ENCODE measurements at regions not wholly inside any gene's neighbourhood (a gene's known extent, or its start where the extent isn't known, plus 50 kb on each side); places are given as distances from the start of the nearest gene placed in this dataset.

DNA sequence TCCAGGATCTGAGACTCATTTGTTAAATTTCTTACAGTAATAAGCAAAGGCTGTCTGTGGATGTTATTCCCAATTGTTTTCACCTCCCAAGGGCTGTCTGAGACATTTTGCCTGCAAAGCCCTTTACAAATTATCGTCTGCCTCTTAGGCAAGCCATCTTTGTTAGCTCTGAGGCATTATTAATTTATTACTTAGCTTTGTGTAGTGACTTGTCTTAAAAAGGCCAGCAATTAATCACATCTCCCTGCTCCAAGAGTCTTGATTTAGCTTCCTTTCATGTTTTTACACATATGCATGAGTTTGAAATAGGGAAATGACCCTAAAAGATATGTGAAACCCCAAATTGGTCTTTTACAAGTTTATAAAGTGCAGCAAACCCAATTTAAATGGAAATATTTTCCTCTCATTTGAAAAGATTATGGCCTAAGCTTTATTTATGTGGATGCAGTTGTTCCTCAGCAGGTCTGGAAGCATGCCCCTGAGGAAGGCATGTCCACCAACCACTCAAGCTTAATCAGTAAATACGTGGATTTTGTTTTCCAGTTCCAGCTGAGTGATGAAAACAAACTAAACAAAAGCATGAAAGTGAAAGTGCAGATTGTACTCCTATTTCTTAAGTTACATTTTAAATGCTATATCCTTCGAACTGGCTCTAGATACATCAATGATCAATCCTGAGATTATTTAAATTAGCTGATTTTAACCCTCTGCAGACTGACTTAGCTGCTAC, 173.6 kb upstream of the LNX1 start:
- H3K4me1 Mint-ChIP-seq: no peaks in the 10 kb centered on the region
- DNase-seq: no peak
- no peak overlapping the region for H3K4me3 Mint-ChIP-seq
- no peaks in the 10 kb centered on the region for H3K27me3 Mint-ChIP-seq
- no peak overlapping the region for H3K27ac Mint-ChIP-seq
- peaks cover 1% of the 10 kb centered on the region for H3K9me3 Mint-ChIP-seq
- H3K36me3 Mint-ChIP-seq: no peaks in the 10 kb centered on the region

DNA sequence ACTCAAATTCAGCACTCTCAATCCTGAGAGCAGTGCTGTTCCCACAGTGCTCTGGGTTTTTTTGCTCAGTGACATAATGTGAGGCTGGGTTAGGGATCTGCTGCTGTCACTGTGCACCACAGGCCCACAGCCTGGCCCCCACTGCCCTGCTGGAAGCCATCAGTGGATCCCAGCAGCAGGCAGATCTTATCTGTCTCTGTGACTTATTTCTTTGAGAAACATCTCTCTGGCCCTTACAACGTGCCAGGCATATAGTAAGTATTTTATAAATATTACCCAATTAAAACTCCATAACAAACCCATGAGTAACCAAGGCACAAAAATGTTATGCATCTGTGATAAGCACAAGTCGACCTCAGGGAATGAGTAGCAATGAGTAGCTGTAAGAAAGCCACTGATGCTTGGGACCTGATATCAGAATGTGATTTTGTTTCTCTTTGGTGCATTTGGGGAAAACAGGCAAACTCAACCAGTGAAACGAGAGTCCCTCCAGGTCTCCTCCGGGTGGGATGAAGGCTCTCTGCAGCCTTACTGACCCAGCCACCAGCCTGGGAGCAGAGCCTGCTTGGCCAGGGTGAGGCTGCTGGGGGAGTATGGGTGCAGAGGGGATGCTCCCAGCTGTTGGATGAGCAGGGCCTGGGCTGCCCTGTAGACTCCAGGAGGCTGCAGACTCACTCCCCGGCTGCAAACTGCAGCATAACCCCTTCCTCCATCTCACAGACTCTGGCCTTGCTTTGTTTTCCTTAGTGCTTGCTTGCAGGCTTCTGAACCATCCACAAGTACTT, 172.7 kb upstream of the LNX1 start:
- Mint-ChIP-seq H3K36me3 (no peaks in the 10 kb centered on the region), H3K27me3 (no peaks in the 10 kb centered on the region), H3K27ac (no peak overlapping the region), H3K4me3 (no peak overlapping the region), H3K4me1 (no peaks in the 10 kb centered on the region), H3K9me3 (peaks cover 1% of the 10 kb centered on the region)
- DNase-seq: no peak

DNA sequence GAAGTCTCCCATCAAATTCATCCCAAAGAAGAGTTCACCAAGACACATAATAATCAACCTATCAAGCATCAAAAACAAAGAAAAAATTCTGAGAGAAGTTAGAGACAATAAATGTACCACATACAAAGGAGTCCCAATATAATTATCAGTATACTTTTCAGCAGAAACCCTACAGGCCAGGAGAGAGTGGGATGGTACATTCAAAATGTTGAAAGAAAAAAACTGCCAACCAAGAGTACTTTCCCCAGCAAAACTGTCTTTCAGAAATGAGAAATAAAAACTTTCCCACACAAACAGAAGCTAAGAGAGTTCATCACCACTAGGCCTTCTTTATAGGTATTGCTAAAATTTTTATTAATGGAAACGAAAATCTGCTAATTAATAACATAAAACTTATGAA, 164.4 kb upstream of the LNX1 start:
- Mint-ChIP-seq H3K36me3 (no peaks in the 10 kb centered on the region), H3K9me3 (peaks cover 8% of the 10 kb centered on the region), H3K27me3 (peaks cover 13% of the 10 kb centered on the region), H3K4me1 (no peaks in the 10 kb centered on the region), H3K27ac (no peak overlapping the region), H3K4me3 (no peak overlapping the region)
- DNase-seq: no peak

DNA sequence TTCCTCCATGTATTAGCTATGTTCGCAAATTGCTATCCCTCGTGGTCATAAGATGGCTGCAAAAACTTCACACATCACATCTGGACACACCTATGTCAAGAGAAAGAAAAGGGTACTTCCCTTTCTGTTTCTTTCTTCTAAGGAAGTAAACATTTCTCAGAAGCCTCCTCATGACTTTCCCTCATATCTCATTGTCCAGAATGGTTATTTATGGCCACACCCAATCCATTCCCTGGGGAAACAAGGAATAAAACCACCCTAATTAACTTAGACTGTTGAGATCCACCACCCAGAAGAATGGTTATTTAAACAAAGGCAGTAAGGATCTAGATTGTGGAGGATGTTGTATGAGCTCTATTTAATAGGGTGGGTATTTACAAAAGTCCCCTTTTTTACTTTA, 160.8 kb upstream of the LNX1 start:
- Mint-ChIP-seq H3K4me3 (no peak overlapping the region), H3K27me3 (peaks cover 22% of the 10 kb centered on the region), H3K36me3 (no peaks in the 10 kb centered on the region), H3K9me3 (peaks cover 8% of the 10 kb centered on the region), H3K27ac (no peak overlapping the region), H3K4me1 (no peaks in the 10 kb centered on the region)
- DNase-seq: no peak

DNA sequence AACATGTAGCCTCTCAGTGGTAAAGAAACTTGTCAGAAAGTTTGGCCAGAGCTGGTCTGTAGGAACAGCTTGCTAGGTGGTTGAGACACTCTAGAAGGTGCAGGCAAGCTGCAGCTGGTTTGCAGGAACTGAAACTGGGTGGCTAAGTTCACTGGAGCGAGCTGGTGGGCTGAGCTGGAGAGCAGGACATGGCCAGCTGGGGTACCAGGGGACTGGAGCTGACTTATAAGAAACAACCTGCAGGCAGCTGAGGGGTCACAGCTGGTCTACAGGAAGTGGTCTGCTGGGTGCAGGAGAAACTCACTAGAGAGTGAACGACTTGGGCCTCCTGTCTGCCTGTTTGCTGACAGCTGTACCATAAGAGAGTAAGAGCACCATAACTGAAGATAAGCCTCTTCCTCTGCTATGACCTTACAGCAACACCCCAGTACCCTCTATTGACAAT, 157.1 kb upstream of the LNX1 start:
- H3K9me3 Mint-ChIP-seq: no peaks in the 10 kb centered on the region
- H3K27me3 Mint-ChIP-seq: peaks cover 33% of the 10 kb centered on the region
- DNase-seq: no peak
- H3K4me1 Mint-ChIP-seq: no peaks in the 10 kb centered on the region
- no peak overlapping the region for H3K27ac Mint-ChIP-seq
- H3K36me3 Mint-ChIP-seq: no peaks in the 10 kb centered on the region
- no peak overlapping the region for H3K4me3 Mint-ChIP-seq

DNA sequence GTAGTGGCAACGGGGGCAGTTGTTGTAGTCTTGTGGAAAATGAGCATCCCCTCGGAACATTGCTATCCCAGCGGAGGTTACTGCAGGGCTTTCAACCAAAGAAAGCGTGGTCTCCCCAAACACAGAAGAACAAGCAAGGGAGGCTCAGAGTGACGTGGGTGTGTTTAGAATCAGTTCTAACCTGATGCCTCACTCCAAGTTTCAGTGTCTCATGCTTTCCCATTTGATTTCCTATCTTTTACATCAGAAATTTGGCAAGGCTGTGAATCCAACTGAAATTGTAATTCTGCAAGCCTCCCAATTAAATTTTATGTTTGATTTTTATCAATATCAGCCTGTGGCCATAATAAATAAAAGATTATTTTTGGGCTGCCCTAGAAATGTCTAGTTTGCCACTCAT, 156.1 kb upstream of the LNX1 start:
- no peak for DNase-seq
- no peaks in the 10 kb centered on the region for H3K4me1 Mint-ChIP-seq
- no peaks in the 10 kb centered on the region for H3K36me3 Mint-ChIP-seq
- H3K27ac Mint-ChIP-seq: no peak overlapping the region
- H3K4me3 Mint-ChIP-seq: no peak overlapping the region
- no peaks in the 10 kb centered on the region for H3K9me3 Mint-ChIP-seq
- peaks cover 29% of the 10 kb centered on the region for H3K27me3 Mint-ChIP-seq

DNA sequence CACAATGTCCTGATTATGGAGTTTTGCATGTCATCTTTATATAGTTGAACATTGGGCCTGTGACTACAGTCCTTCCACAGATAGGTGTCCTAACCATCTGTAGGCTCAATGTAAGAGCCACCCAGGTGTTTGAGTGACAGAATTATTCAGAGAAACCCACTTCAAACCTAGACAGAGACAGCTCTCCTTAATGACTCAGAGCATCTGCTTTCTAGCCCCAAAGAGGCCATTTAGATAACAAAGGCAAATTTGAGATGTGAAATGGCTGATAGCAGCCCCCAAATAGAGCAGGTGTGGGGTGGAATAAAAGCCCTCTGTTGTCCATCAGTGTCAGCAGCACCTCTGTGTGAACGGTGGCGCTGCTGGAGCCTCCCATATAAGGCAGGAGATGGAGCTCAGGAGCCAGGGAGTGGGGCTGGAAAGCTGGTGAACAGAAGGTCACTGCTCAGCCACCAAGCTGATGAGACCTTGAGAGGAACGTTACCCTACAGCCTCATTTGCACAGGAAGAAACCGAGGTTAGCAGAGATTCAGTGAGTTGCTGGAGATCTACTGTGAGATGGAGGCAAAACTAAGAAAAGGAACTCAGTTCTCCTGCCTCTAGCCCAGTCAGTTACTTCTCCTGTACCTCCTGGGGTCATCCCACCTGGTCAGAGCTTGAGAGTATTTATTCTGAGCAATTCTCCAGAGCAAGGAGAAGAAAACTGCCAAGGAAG, 153.3 kb upstream of the LNX1 start:
- Mint-ChIP-seq H3K27me3 (peaks cover 22% of the 10 kb centered on the region), H3K27ac (no peak overlapping the region), H3K4me3 (no peak overlapping the region), H3K36me3 (no peaks in the 10 kb centered on the region), H3K9me3 (no peaks in the 10 kb centered on the region), H3K4me1 (no peaks in the 10 kb centered on the region)
- no peak for DNase-seq

DNA sequence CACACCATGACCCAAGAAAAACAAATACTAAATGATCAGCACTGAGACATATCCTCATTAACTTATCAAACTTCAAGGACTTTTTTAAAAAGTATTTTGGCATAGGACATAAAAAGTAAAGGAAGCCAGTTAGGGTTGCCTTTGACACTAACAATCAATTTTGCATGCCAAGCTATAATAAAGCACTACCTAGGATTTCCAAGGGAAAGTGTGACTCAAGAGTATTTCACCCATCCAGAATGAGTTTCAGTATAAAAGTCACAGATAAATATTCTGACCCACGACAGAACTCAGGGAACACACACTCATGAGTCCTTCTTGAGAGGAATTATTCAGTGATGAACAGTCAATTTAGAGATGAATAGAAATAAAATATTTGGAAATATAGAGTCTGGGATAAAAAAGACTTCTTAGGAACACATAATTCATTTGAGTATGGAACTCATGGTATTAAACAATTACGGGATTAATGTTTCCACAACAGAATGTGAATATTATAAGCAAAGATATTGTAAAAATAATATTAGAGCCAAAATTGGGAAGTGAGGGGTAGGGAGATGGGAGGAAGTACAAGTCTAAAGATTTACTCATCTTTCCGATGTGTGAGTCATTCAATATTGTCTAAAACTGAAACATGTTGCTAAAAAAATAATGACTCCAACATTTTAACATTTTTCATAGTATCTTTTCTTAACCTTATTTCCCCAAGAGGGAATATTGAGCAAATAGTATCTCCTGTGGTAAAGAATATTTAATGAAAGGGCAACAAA, 143.5 kb upstream of the LNX1 start:
- no peaks in the 10 kb centered on the region for H3K36me3 Mint-ChIP-seq
- no peak for DNase-seq
- peaks cover 2% of the 10 kb centered on the region for H3K9me3 Mint-ChIP-seq
- H3K27ac Mint-ChIP-seq: no peak overlapping the region
- H3K4me1 Mint-ChIP-seq: no peaks in the 10 kb centered on the region
- H3K27me3 Mint-ChIP-seq: peaks cover 21% of the 10 kb centered on the region
- H3K4me3 Mint-ChIP-seq: no peak overlapping the region

DNA sequence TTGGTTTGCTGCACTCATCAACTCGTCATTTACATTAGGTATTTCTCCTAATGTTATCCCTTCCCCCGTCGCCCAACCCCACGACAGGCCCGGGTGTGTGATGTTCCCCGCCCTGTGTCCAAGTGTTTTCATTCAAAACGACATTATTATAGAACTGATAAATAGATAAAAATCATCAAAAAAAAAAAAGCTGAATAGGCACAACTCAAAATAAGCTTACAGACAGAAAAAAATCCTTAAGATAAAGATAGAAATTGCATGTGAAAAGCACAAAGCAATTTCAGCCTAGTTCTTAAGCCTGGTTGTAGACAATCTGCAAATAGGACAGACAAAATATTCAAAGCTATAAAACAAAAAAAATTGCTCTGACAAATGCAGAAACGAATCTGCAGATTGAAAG, 142.9 kb upstream of the LNX1 start:
- DNase-seq: no peak
- no peaks in the 10 kb centered on the region for H3K4me1 Mint-ChIP-seq
- peaks cover 1% of the 10 kb centered on the region for H3K9me3 Mint-ChIP-seq
- H3K27me3 Mint-ChIP-seq: peaks cover 21% of the 10 kb centered on the region
- no peak overlapping the region for H3K4me3 Mint-ChIP-seq
- H3K36me3 Mint-ChIP-seq: no peaks in the 10 kb centered on the region
- H3K27ac Mint-ChIP-seq: no peak overlapping the region

DNA sequence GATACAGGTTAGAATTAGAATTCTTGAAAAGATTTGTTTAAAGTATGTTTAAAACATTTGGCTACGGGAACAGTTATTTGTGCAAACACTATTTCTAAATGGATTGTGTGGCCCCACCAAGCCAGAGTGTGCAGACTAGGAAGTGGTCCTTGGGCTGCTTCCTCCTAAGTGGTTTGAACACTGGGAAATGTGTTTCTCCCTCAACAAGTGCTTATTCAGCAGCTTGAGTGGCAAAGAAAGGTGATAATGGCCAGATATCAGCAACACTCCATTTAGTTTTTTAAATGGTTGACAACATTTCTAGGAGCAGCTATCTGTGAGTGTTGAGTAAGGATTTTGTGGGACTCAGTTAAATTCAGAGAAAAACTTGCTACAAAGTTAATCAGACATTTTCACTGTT, 141.4 kb upstream of the LNX1 start:
- no peak overlapping the region for H3K4me3 Mint-ChIP-seq
- no peaks in the 10 kb centered on the region for H3K36me3 Mint-ChIP-seq
- peaks cover 21% of the 10 kb centered on the region for H3K27me3 Mint-ChIP-seq
- DNase-seq: no peak
- H3K27ac Mint-ChIP-seq: no peak overlapping the region
- no peaks in the 10 kb centered on the region for H3K9me3 Mint-ChIP-seq
- H3K4me1 Mint-ChIP-seq: no peaks in the 10 kb centered on the region

DNA sequence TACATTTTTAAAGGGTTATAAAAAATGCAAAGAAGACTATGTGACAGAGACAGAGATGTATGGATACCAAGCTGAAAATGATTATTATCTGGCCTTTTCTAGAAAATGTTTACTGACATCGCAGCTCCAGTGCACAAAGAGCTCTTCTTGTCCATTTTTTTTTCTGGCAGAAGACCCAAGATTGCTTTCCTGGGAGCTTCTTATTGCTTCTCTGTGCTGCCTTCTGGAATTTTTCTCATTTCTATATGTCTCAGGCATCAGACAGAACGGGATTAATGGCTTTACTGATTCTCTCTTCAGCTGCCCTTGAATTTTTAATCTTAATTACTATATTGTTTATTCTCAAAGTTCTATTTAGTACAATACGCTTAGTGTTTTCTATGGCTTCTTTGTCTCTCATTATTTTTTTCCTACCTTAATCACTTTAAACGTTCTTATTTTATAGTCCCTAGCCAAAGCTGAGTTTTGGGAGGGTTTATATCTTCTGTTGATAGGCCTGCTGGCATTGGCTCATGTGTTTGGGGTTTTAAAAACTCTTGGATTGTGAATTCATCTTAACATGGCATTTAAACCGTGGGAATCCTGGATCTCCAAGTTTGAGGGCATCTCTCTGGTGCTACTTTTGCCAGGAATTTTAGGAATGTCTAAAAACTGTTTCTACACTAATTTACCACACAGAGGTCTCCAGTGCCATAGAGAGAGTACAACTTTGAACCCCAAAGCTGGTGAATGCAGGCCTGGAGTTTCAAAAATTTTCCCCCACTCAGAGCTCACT, 138.9 kb upstream of the LNX1 start:
- H3K4me1 Mint-ChIP-seq: no peaks in the 10 kb centered on the region
- H3K27ac Mint-ChIP-seq: no peak overlapping the region
- H3K36me3 Mint-ChIP-seq: no peaks in the 10 kb centered on the region
- H3K9me3 Mint-ChIP-seq: no peaks in the 10 kb centered on the region
- no peak for DNase-seq
- no peak overlapping the region for H3K4me3 Mint-ChIP-seq
- peaks cover 13% of the 10 kb centered on the region for H3K27me3 Mint-ChIP-seq

DNA sequence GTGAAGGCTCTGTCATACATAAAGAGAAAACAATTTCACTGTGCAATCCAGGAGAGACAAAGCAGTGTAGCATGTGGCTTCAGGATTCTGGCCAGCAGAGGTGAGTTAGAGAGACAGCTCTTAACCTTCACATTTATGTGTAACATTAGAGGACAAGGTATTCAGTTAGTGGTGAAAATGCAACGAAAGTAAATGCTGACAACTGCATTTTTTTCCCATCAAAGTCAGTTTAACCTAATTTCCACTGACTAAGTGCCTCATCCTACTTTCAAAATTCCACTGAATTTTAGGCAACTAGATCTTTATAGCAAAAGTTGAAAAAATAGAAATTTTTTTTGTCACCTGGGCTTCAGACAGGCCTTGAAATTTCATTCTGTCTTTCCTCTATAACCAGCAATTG, 130.8 kb upstream of the LNX1 start:
- no peaks in the 10 kb centered on the region for H3K36me3 Mint-ChIP-seq
- H3K27ac Mint-ChIP-seq: no peak overlapping the region
- no peaks in the 10 kb centered on the region for H3K4me1 Mint-ChIP-seq
- no peak overlapping the region for H3K4me3 Mint-ChIP-seq
- DNase-seq: no peak
- H3K27me3 Mint-ChIP-seq: peaks cover 35% of the 10 kb centered on the region
- H3K9me3 Mint-ChIP-seq: no peaks in the 10 kb centered on the region

DNA sequence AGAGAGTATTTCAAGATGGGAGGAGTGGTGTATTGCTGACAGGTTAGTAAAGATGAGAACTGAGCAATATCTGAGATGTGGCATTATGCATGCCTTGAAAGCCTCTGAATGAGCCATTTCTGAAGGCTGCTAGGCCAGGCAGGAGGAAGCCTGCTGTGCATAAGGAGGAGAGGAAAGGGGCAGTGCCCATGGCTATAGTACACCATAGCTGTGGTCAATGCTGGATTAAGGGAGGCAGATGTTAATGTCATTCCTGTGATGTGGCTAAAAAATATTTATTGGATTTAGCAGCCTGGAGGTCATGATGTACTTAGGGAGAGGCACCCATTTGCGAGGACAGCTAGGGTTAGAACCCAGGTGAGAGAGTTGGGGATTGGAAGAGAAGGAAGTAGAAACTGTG, 130.0 kb upstream of the LNX1 start:
- H3K36me3 Mint-ChIP-seq: no peaks in the 10 kb centered on the region
- H3K27me3 Mint-ChIP-seq: peaks cover 41% of the 10 kb centered on the region
- H3K9me3 Mint-ChIP-seq: no peaks in the 10 kb centered on the region
- H3K27ac Mint-ChIP-seq: no peak overlapping the region
- DNase-seq: no peak
- no peaks in the 10 kb centered on the region for H3K4me1 Mint-ChIP-seq
- no peak overlapping the region for H3K4me3 Mint-ChIP-seq

DNA sequence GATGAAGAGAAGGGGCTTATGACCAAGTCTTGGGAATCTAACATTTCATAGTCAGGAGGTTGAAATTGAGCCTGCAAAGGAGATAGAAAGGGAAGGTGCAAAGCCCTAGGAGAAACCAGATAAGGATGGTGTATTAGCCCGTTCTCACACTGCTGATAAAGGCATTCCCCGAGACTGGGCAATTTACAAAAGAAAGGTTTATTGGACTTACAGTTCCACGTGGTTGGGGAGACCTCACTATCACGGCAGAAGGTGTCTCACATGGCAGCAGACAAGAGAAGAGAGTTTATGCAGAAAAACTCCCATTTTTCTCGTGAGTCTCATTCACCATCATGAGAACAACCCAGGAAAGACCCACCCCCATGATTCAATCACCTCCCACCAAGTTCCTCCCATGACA, 129.5 kb upstream of the LNX1 start:
- Mint-ChIP-seq H3K36me3 (no peaks in the 10 kb centered on the region), H3K27ac (no peak overlapping the region), H3K4me3 (no peak overlapping the region), H3K9me3 (no peaks in the 10 kb centered on the region), H3K27me3 (peaks cover 41% of the 10 kb centered on the region), H3K4me1 (no peaks in the 10 kb centered on the region)
- no peak for DNase-seq
